Endothelial cell of umbilical vein (primary cell): ENCODE measurements at regions not wholly inside any gene's neighbourhood (a gene's known extent, or its start where the extent isn't known, plus 50 kb on each side); places are given as distances from the start of the nearest gene placed in this dataset.

Experiments
- BruUV-seq: library from RNA; stranded (reverse); fragments of 400-500 nt; replicated peaks from 2 replicates; lab custom pipeline; 2021; lab: Mats Ljungman, UMichigan
- CTCF ChIA-PET: fragments of 300-600, 350-600 bp; sonication (Branson Sonifier 250); formaldehyde crosslinking; loops from one replicate; lab custom pipeline; 2021; ENCODE audit warnings: antibody characterized with exemption, inconsistent platforms; lab: Charles Lee
- POLR2A ChIA-PET: fragments of 300-600, 350-600 bp; sonication (Branson Sonifier 250); formaldehyde crosslinking; loops from one replicate; lab custom pipeline; 2021; ENCODE audit warnings: antibody characterized with exemption, inconsistent platforms; lab: Charles Lee
- DNase-seq: peaks from one replicate; pipeline ENCODE4 v3.0.0-alpha.2; 2011; ENCODE audit warnings: low read depth, low spot score
- FAIRE-seq: peaks from 2 replicates; lab custom pipeline; 2011; peaks lifted over from hg19 to GRCh38; lab: Jason Lieb, UNC
- H2AFZ ChIP-seq: 2 replicates; pipeline ENCODE4 v1.6.0; 2012; ENCODE audit warnings: low read depth, low read length, control low read depth, inconsistent platforms
- H3K27ac ChIP-seq: 2 replicates; pipeline ENCODE4 v1.5.1; 2011; ENCODE audit warnings: low read depth, mild to moderate bottlenecking, control low read depth, low read length, moderate library complexity; ENCODE audit not compliant: insufficient read depth
- H3K27me3 ChIP-seq, 2 experiments: 2 replicates each; pipeline versions ENCODE4 v1.6.0 to v1.6.1; 2011; ENCODE audit warnings: low read length in 2 of 2, mixed read lengths in 1 of 2; ENCODE audit not compliant: control insufficient read depth in 2 of 2, insufficient read depth in 2 of 2
- H3K36me3 ChIP-seq, 2 experiments: 2 replicates in 1 of 2; 3 replicates in 1 of 2; pipeline ENCODE4 v1.5.1; 2011; ENCODE audit warnings: low read length in 2 of 2, mild to moderate bottlenecking in 1 of 2, moderate library complexity in 1 of 2; ENCODE audit not compliant: control insufficient read depth in 2 of 2, insufficient read depth in 2 of 2; ENCODE audit errors: extremely low read depth in 1 of 2
- H3K4me1 ChIP-seq: 3 replicates; pipeline ENCODE4 v1.5.1; 2011; ENCODE audit warnings: mild to moderate bottlenecking, low read length; ENCODE audit not compliant: control insufficient read depth, insufficient read depth; ENCODE audit errors: extremely low read depth
- H3K4me2 ChIP-seq: 2 replicates; pipeline ENCODE4 v1.6.1; 2011; ENCODE audit warnings: low read length, control low read depth, mixed read lengths; ENCODE audit not compliant: insufficient read depth
- H3K4me3 ChIP-seq, 3 experiments: fragments of 200-600 bp in 1 of 3; sonication (generic), shearing (Covaris generic) in 1 of 3; replicated peaks in 1 of 3; 2 replicates each; pipeline ENCODE4 v1.5.1; 2011 to 2016; ENCODE audit warnings: control low read depth in 3 of 3, low read length in 3 of 3, mild to moderate bottlenecking in 2 of 3, inconsistent platforms in 1 of 3, low read depth in 1 of 3, moderate library complexity in 1 of 3; ENCODE audit not compliant: insufficient read depth in 1 of 3
- H3K79me2 ChIP-seq: 2 replicates; pipeline ENCODE4 v1.6.0; 2012; ENCODE audit warnings: low read length, inconsistent platforms; ENCODE audit not compliant: control insufficient read depth, insufficient read depth
- H3K9ac ChIP-seq: replicated peaks from 2 replicates; pipeline ENCODE3; 2011; ENCODE audit warnings: low read length, control low read depth; ENCODE audit not compliant: insufficient read depth; ENCODE audit errors: extremely low read depth
- H3K9me1 ChIP-seq: replicated peaks from 3 replicates; pipeline ENCODE4 v1.6.0; 2011; ENCODE audit warnings: mild to moderate bottlenecking, low read length; ENCODE audit not compliant: control insufficient read depth, insufficient read depth; ENCODE audit errors: extremely low read depth
- H3K9me3 ChIP-seq: replicated peaks from 2 replicates; pipeline ENCODE4 v1.5.1; 2012; ENCODE audit warnings: low read length, inconsistent platforms; ENCODE audit not compliant: control insufficient read depth, insufficient read depth
- H4K20me1 ChIP-seq: replicated peaks from 2 replicates; pipeline ENCODE3; 2011; ENCODE audit warnings: mild to moderate bottlenecking, low read length; ENCODE audit not compliant: control insufficient read depth, insufficient read depth; ENCODE audit errors: extremely low read depth
- CTCF ChIP-seq, 2 donors: IDR thresholded peaks; 1 replicate in 1 of 2; 2 replicates in 1 of 2; pipeline ENCODE4 v1.5.1; 2011; ENCODE audit warnings: low read length in 2 of 2, mild to moderate bottlenecking in 2 of 2, moderate library complexity in 2 of 2, control low read depth in 1 of 2, inconsistent platforms in 1 of 2, low read depth in 1 of 2; ENCODE audit not compliant: insufficient read depth in 1 of 2; ENCODE audit errors: extremely low read depth in 1 of 2
- EZH2 ChIP-seq: IDR thresholded peaks from 2 replicates; pipeline ENCODE4 v1.6.1; 2012; ENCODE audit warnings: borderline replicate concordance, low read depth, mild to moderate bottlenecking, moderate library complexity, low read length, inconsistent platforms; ENCODE audit not compliant: severe bottlenecking
- FOS ChIP-seq: IDR thresholded peaks from 2 replicates; pipeline ENCODE4 v1.6.1; 2011; ENCODE audit warnings: mild to moderate bottlenecking, low read length, moderate library complexity, borderline replicate concordance; ENCODE audit not compliant: insufficient read depth
- GATA2 ChIP-seq: IDR thresholded peaks from 2 replicates; pipeline ENCODE4 v1.7.0; 2011; ENCODE audit warnings: low read depth, mild to moderate bottlenecking, moderate library complexity, mixed read lengths, low read length; ENCODE audit not compliant: insufficient read length, insufficient read depth
- JUN ChIP-seq: IDR thresholded peaks from 2 replicates; pipeline ENCODE4 v1.6.1; 2011; ENCODE audit warnings: borderline replicate concordance, low read depth; ENCODE audit not compliant: insufficient read length, insufficient read depth
- MAX ChIP-seq: IDR thresholded peaks from 2 replicates; pipeline ENCODE4 v1.6.1; 2011; ENCODE audit not compliant: insufficient read depth, insufficient read length
- MYC ChIP-seq: IDR thresholded peaks from one replicate; pipeline ENCODE4 v1.6.1; 2011; ENCODE audit warnings: mild to moderate bottlenecking, low read depth, low read length
- POLR2A ChIP-seq: IDR thresholded peaks from 2 replicates; pipeline ENCODE4 v1.6.1; 2012; ENCODE audit warnings: low read depth, mild to moderate bottlenecking, control low read depth, low read length
- POLR2AphosphoS5 ChIP-seq: IDR thresholded peaks from 2 replicates; pipeline ENCODE4 v1.6.1; 2012; ENCODE audit warnings: low read depth, mild to moderate bottlenecking, control low read depth, low read length, moderate library complexity; ENCODE audit not compliant: insufficient read depth
- dilution Hi-C: fragments of 300-500 bp; cut with MboI; formaldehyde crosslinking; loops from one replicate; pipeline ENCODE4 v1.15.0; 2019; ENCODE audit warnings: low sequenced_read_pairs; ENCODE audit not compliant: extremely low pct_ligation_motif_present
- intact Hi-C: fragments of 100-400 bp; cut with micrococcal nuclease; formaldehyde crosslinking; loops from one replicate; pipeline ENCODE4 v1.10.0; 2022

GRCh38 chr6:140977403-140977802 lies 1155.3 kb upstream of the GJE1 start:
- Histone ChIP-seq H3K9ac (no peak overlapping the region), H3K4me2 (no peak overlapping the region), H3K9me1 (no peaks in the 10 kb centered on the region), H3K9me3 (no peaks in the 10 kb centered on the region), H2AFZ (no peak overlapping the region), H3K36me3 (no peaks in the 10 kb centered on the region), H3K27me3 (no peaks in the 10 kb centered on the region), H4K20me1 (no peaks in the 10 kb centered on the region), H3K4me1 (peaks cover 14% of the 10 kb centered on the region), H3K79me2 (no peaks in the 10 kb centered on the region), H3K4me3 (no peak overlapping the region), H3K27ac (no peak overlapping the region)
- BruUV-seq, result no TSS peak
- ChIA-PET POLR2A (no interaction called here), CTCF (no interaction called here)
- TF ChIP-seq MYC (no peak), CTCF (IDR thresholded peaks at IDR 0.05; ENCODE audit: extremely low read depth in 1 of 2, insufficient read depth in 1 of 2, low read depth in 1 of 2, low read length in 2 of 2) (no peak), EZH2 (no peak), JUN (no peak), POLR2A (no peak), MAX (no peak), GATA2 (no peak), FOS (no peak), POLR2AphosphoS5 (no peak)
- FAIRE-seq (no peak), DNase-seq (peak; percentile 79)
- dilution Hi-C loops (no loop called here), intact Hi-C loops (no loop called here)
